Cardiac muscle cell (in vitro differentiated cells and primary cell): ENCODE measurements at regions not wholly inside any gene's neighbourhood (a gene's known extent, or its start where the extent isn't known, plus 50 kb on each side); places are given as distances from the start of the nearest gene placed in this dataset.

Experiments
- DNase-seq, 2 donors: peaks; one replicate each; pipeline versions ENCODE4 v3.0.0 to v3.0.0-alpha.2; 2010 to 2017; ENCODE audit warnings: low read depth in 1 of 2, low spot score in 1 of 2
- H3K27ac ChIP-seq: fragments of 200-600 bp; sonication (generic); 2 replicates; pipeline ENCODE4 v1.5.1; 2016
- H3K27me3 ChIP-seq: fragments of 200-600 bp; sonication (generic); 2 replicates; pipeline ENCODE4 v1.6.0; 2016; ENCODE audit warnings: control low read depth
- H3K36me3 ChIP-seq: fragments of 200-600 bp; sonication (generic); 2 replicates; pipeline ENCODE4 v1.5.1; 2016; ENCODE audit warnings: control low read depth
- H3K4me1 ChIP-seq: fragments of 200-600 bp; sonication (generic); 2 replicates; pipeline ENCODE4 v1.8.1; 2017; ENCODE audit warnings: low read depth, mild to moderate bottlenecking, mixed run types
- H3K4me3 ChIP-seq: fragments of 200-600 bp; sonication (generic); 2 replicates; pipeline ENCODE4 v1.5.1; 2016; ENCODE audit warnings: mild to moderate bottlenecking
- H3K9me3 ChIP-seq: fragments of 200-600 bp; sonication (generic); 2 replicates; pipeline ENCODE4 v1.5.1; 2017; ENCODE audit warnings: low read depth, mild to moderate bottlenecking, control low read depth
- CTCF ChIP-seq: IDR thresholded peaks from 2 replicates; pipeline ENCODE4 v1.5.1; 2012; ENCODE audit warnings: low read depth, mild to moderate bottlenecking, low read length

- Histone ChIP-seq H3K4me3 (no peak overlapping the region), H3K4me1 (no peaks in the 10 kb centered on the region), H3K27me3 (no peaks in the 10 kb centered on the region), H3K9me3 (no peaks in the 10 kb centered on the region), H3K27ac (no peak overlapping the region), H3K36me3 (no peaks in the 10 kb centered on the region)
- DNase-seq, result peak in 1 of 2 donors; percentile 30
- no peak for TF ChIP-seq CTCF
Measured at GRCh38 chr7:81207801-81208200, 288.9 kb upstream of the SEMA3C start.

GRCh38 chr7:81206667-81207360 is 288.0 kb upstream of the SEMA3C start:
- no peaks in the 10 kb centered on the region for H3K36me3 ChIP-seq
- H3K4me3 ChIP-seq, result no peak overlapping the region
- H3K27ac ChIP-seq, result no peak overlapping the region
- no peaks in the 10 kb centered on the region for H3K4me1 ChIP-seq
- H3K27me3 ChIP-seq, result no peaks in the 10 kb centered on the region
- no peaks in the 10 kb centered on the region for H3K9me3 ChIP-seq
- DNase-seq, result no peak
- no peak for TF ChIP-seq CTCF

GRCh38 chr7:81206217-81206616 is 287.4 kb upstream of the SEMA3C start:
- H3K27ac ChIP-seq, result no peak overlapping the region
- H3K4me3 ChIP-seq, result no peak overlapping the region
- no peak for TF ChIP-seq CTCF
- DNase-seq, result no peak
- H3K4me1 ChIP-seq, result no peaks in the 10 kb centered on the region
- no peaks in the 10 kb centered on the region for H3K36me3 ChIP-seq
- H3K27me3 ChIP-seq, result no peaks in the 10 kb centered on the region
- no peaks in the 10 kb centered on the region for H3K9me3 ChIP-seq

- TF ChIP-seq CTCF, result no peak
- H3K4me3 ChIP-seq, result no peak overlapping the region
- no peak overlapping the region for H3K27ac ChIP-seq
- no peaks in the 10 kb centered on the region for H3K4me1 ChIP-seq
- no peaks in the 10 kb centered on the region for H3K36me3 ChIP-seq
- no peaks in the 10 kb centered on the region for H3K9me3 ChIP-seq
- DNase-seq, result no peak
- no peaks in the 10 kb centered on the region for H3K27me3 ChIP-seq
Measured at GRCh38 chr7:81201188-81201587, 282.3 kb upstream of the SEMA3C start.

DNA sequence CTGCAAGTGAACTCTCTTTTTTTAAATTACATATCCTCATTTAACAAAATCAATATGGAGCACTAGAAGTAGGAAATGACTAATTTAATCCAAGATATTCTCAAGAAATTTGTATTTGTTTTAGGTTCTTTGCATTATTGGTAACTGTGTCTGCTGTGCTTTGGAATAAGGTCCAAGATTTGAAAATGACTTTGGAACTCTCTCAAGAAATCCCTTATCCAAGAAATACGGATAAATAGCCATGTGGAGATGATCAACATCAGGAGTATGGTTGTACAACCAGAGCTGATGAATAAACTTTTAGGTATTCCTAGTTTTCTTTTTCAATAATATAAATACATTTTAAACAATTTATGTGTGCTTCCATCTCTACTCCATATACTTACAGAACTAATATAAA is 279.9 kb upstream of the SEMA3C start:
- Histone ChIP-seq H3K27ac (no peak overlapping the region), H3K27me3 (no peaks in the 10 kb centered on the region), H3K36me3 (no peaks in the 10 kb centered on the region), H3K4me3 (no peak overlapping the region), H3K4me1 (no peaks in the 10 kb centered on the region), H3K9me3 (no peaks in the 10 kb centered on the region)
- DNase-seq, result no peak
- TF ChIP-seq CTCF, result no peak
